ENCODE measurements at regions not wholly inside any gene's neighbourhood (a gene's known extent, or its start where the extent isn't known, plus 50 kb on each side); places are given as distances from the start of the nearest gene placed in this dataset.

DNA sequence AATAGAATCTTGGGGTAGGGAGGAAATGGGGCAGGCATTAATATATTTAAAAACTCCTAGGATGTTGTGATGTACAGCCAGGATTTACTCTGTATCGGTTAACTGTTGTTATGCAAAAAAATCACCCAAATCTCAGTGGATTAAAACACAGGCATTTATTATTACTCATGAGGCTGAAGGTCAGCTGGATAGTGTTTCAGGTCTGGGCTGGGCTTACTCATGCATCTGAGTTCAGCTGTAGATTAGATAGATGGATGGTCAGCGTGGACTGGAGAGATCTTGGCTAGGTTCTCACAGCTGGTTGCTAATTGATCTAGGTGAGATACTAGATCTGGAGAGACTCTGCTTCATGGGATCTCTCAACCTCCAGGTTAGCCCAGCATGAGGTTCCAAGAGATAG lies 131.4 kb downstream of the BTBD3 start:
- TF ChIP-seq POLR2A (IDR thresholded peaks at IDR 0.05) (no peak), POLR2AphosphoS5 (IDR thresholded peaks at IDR 0.05; ENCODE audit: insufficient read depth in 1 of 2, low read depth in 1 of 2) (no peak)
- TF ChIP-seq, protein P1, sequence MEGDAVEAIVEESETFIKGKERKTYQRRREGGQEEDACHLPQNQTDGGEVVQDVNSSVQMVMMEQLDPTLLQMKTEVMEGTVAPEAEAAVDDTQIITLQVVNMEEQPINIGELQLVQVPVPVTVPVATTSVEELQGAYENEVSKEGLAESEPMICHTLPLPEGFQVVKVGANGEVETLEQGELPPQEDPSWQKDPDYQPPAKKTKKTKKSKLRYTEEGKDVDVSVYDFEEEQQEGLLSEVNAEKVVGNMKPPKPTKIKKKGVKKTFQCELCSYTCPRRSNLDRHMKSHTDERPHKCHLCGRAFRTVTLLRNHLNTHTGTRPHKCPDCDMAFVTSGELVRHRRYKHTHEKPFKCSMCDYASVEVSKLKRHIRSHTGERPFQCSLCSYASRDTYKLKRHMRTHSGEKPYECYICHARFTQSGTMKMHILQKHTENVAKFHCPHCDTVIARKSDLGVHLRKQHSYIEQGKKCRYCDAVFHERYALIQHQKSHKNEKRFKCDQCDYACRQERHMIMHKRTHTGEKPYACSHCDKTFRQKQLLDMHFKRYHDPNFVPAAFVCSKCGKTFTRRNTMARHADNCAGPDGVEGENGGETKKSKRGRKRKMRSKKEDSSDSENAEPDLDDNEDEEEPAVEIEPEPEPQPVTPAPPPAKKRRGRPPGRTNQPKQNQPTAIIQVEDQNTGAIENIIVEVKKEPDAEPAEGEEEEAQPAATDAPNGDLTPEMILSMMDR (IDR thresholded peaks at IDR 0.05): no peak

All from vagina (tissue), 2 donors.